ENCODE measurements at regions not wholly inside any gene's neighbourhood (a gene's known extent, or its start where the extent isn't known, plus 50 kb on each side); places are given as distances from the start of the nearest gene placed in this dataset.

DNA sequence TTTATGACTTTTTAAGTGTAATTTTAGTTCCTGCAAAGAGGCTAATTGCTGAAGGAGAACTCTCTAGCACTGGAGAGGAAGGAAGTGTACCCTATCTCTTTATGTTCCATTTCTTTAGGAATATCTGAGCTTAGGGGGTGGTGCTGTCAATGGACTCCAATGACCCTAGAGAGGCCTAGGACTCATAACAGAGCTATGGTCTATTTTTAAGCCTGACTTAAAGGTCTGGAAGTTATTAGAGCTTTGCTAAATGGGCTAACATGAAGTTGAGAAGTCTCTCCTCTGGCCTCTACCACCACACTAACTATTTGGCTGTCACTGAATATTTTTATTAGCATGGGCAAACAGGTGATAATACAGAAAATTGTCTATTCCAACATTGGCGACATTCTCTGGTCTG, 152.2 kb downstream of the SPATA18 start:
- no peak for TF ChIP-seq POLR2A (IDR thresholded peaks at IDR 0.05)
- TF ChIP-seq, protein P1, sequence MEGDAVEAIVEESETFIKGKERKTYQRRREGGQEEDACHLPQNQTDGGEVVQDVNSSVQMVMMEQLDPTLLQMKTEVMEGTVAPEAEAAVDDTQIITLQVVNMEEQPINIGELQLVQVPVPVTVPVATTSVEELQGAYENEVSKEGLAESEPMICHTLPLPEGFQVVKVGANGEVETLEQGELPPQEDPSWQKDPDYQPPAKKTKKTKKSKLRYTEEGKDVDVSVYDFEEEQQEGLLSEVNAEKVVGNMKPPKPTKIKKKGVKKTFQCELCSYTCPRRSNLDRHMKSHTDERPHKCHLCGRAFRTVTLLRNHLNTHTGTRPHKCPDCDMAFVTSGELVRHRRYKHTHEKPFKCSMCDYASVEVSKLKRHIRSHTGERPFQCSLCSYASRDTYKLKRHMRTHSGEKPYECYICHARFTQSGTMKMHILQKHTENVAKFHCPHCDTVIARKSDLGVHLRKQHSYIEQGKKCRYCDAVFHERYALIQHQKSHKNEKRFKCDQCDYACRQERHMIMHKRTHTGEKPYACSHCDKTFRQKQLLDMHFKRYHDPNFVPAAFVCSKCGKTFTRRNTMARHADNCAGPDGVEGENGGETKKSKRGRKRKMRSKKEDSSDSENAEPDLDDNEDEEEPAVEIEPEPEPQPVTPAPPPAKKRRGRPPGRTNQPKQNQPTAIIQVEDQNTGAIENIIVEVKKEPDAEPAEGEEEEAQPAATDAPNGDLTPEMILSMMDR (IDR thresholded peaks at IDR 0.05): no peak

Measured in right lobe of liver (tissue), 4 donors.